Sigmoid colon (tissue), 4 donors: ENCODE measurements at regions not wholly inside any gene's neighbourhood (a gene's known extent, or its start where the extent isn't known, plus 50 kb on each side); places are given as distances from the start of the nearest gene placed in this dataset.

ENCODE experiments used
- EP300 ChIP-seq, 4 donors: sonication (generic); formaldehyde crosslinking; IDR thresholded peaks; one replicate each; pipeline ENCODE4 v1.6.1; 2017; ENCODE audit warnings: antibody characterized with exemption in 4 of 4
- POLR2A ChIP-seq, 2 donors: fragments of 450-650 bp; IDR thresholded peaks; one replicate each; pipeline ENCODE4 v1.6.1; 2016; ENCODE audit warnings: antibody characterized with exemption in 2 of 2, mild to moderate bottlenecking in 2 of 2, moderate library complexity in 2 of 2
- POLR2AphosphoS5 ChIP-seq, 4 donors: sonication (generic); formaldehyde crosslinking; IDR thresholded peaks; one replicate each; pipeline ENCODE4 v1.6.1; 2017; ENCODE audit warnings: antibody characterized with exemption in 4 of 4
- TF ChIP-seq, protein P1 (sequence below), 4 experiments: fragments of 450-650 bp in 3 of 4; fragments of 200-600 bp in 1 of 4; IDR thresholded peaks; one replicate each; pipeline ENCODE4 v1.5.1; 2016 to 2019; ENCODE audit warnings: antibody characterized with exemption in 4 of 4, mild to moderate bottlenecking in 3 of 4, moderate library complexity in 2 of 4

DNA sequence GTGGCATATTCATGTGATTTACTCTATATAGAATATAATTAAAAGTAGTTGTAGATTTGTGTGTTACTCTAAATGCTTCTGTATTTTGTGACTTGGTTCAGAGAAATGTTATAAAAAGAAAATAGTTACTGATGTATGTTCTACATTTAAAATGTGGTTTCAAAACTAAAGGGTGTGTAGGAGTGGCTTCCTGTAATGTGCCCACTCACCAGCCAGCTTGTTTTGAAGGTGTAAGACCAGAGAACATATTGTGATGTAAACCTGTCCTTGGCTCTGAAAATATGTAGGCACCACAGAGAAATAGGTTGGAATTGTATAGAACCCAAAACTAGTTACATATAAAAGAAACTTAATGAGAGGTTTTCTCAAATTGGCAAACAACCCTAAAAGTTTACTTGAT is 51.2 kb upstream of the ARRDC3 start:
- TF ChIP-seq EP300 (IDR thresholded peaks at IDR 0.05) (no peak), POLR2A (IDR thresholded peaks at IDR 0.05) (no peak), POLR2AphosphoS5 (IDR thresholded peaks at IDR 0.05) (no peak)
- TF ChIP-seq, protein P1, sequence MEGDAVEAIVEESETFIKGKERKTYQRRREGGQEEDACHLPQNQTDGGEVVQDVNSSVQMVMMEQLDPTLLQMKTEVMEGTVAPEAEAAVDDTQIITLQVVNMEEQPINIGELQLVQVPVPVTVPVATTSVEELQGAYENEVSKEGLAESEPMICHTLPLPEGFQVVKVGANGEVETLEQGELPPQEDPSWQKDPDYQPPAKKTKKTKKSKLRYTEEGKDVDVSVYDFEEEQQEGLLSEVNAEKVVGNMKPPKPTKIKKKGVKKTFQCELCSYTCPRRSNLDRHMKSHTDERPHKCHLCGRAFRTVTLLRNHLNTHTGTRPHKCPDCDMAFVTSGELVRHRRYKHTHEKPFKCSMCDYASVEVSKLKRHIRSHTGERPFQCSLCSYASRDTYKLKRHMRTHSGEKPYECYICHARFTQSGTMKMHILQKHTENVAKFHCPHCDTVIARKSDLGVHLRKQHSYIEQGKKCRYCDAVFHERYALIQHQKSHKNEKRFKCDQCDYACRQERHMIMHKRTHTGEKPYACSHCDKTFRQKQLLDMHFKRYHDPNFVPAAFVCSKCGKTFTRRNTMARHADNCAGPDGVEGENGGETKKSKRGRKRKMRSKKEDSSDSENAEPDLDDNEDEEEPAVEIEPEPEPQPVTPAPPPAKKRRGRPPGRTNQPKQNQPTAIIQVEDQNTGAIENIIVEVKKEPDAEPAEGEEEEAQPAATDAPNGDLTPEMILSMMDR (IDR thresholded peaks at IDR 0.05): no peak
